ENCODE measurements at regions not wholly inside any gene's neighbourhood (a gene's known extent, or its start where the extent isn't known, plus 50 kb on each side); places are given as distances from the start of the nearest gene placed in this dataset.

- TF ChIP-seq ZNF462 (CRISPR knock-in tag; IDR thresholded peaks at IDR 0.05) = no peak
- no peak for TF ChIP-seq POLR2AphosphoS5 (IDR thresholded peaks at IDR 0.05; ENCODE audit: low read depth)
- no peak for TF ChIP-seq CTCF (conservative IDR thresholded peaks at IDR 0.05; ENCODE audit: low read depth in 2 of 2)
- no peak for TF ChIP-seq EZH2 (IDR thresholded peaks at IDR 0.05; ENCODE audit: low read depth, unreplicated experiment)
- no peak for TF ChIP-seq CREB1 (CRISPR knock-in tag; IDR thresholded peaks at IDR 0.05; ENCODE audit: low read depth)
- TF ChIP-seq REST (IDR thresholded peaks at IDR 0.05; ENCODE audit: unreplicated experiment) = no peak
- TF ChIP-seq JUNB (IDR thresholded peaks at IDR 0.05; ENCODE audit: unreplicated experiment) = no peak
Measured at GRCh38 chr7:13179775-13180523, 492.5 kb downstream of the ARL4A start.

All from GM23338 (cell line).